PC-3 (cell line): ENCODE measurements at regions not wholly inside any gene's neighbourhood (a gene's known extent, or its start where the extent isn't known, plus 50 kb on each side); places are given as distances from the start of the nearest gene placed in this dataset.

Experiments used
- ATAC-seq: fragments of 200-7000 bp; cut with Tn5 transposase; 2 replicates; pipeline ENCODE4 v1.9.1; 2020; ENCODE audit warnings: mild to moderate bottlenecking, moderate library complexity
- BruUV-seq: library from RNA; stranded (reverse); fragments of 400-500 nt; replicated peaks from 2 replicates; lab custom pipeline; 2021; lab: Mats Ljungman, UMichigan
- CTCF ChIA-PET: fragments of 300-600 bp; sonication (Branson Sonifier 250); formaldehyde crosslinking; loops from one replicate; lab custom pipeline; 2022; ENCODE audit warnings: antibody characterized with exemption; lab: Charles Lee
- POLR2A ChIA-PET: fragments of 300-600 bp; sonication (Branson Sonifier 250); formaldehyde crosslinking; loops from one replicate; lab custom pipeline; 2022; ENCODE audit warnings: antibody characterized with exemption; ENCODE audit not compliant: unreplicated experiment; lab: Charles Lee
- DNase-seq: peaks from one replicate; pipeline ENCODE4 v3.0.0-alpha.2; 2015
- H2AFZ ChIP-seq: fragments of 300-600 bp; sonication (generic); 2 replicates; pipeline ENCODE4 v1.6.0; 2016; ENCODE audit warnings: antibody characterized with exemption, low read length
- H3F3A ChIP-seq: fragments of 300-600 bp; sonication (generic); one replicate; pipeline ENCODE4 v1.6.0; 2017; ENCODE audit warnings: antibody characterized with exemption, low read length, control low read depth, mild to moderate bottlenecking; ENCODE audit not compliant: unreplicated experiment
- H3K27ac ChIP-seq: fragments of 300-600 bp; sonication (generic); 2 replicates; pipeline ENCODE4 v1.5.1; 2016; ENCODE audit warnings: mild to moderate bottlenecking, low read length
- H3K27me3 ChIP-seq: fragments of 300-600 bp; sonication (generic); 2 replicates; pipeline ENCODE4 v1.6.1; 2016; ENCODE audit warnings: low read length, mixed read lengths
- H3K36me3 ChIP-seq: fragments of 300-600 bp; sonication (generic); 2 replicates; pipeline ENCODE4 v1.6.1; 2016; ENCODE audit warnings: low read depth, mixed run types, low read length, mixed read lengths
- H3K4me1 ChIP-seq: fragments of 300-600 bp; sonication (generic); 2 replicates; pipeline ENCODE4 v1.5.1; 2016; ENCODE audit warnings: low read length; ENCODE audit not compliant: insufficient read depth
- H3K4me2 ChIP-seq: fragments of 300-600 bp; sonication (generic); 2 replicates; pipeline ENCODE4 v1.6.0; 2016; ENCODE audit warnings: low read length
- H3K4me3 ChIP-seq: fragments of 300-600 bp; sonication (generic); 2 replicates; pipeline ENCODE4 v1.5.1; 2016; ENCODE audit warnings: mild to moderate bottlenecking, low read length, mixed read lengths
- H3K79me2 ChIP-seq: fragments of 300-600 bp; sonication (generic); 2 replicates; pipeline ENCODE4 v1.6.1; 2017; ENCODE audit warnings: low read length, mixed read lengths
- H3K9ac ChIP-seq: fragments of 300-600 bp; sonication (generic); 2 replicates; pipeline ENCODE4 v1.6.0; 2016; ENCODE audit warnings: mild to moderate bottlenecking, low read length
- H3K9me2 ChIP-seq: fragments of 300-600 bp; sonication (generic); replicated peaks from 2 replicates; pipeline ENCODE4 v1.6.1; 2016; ENCODE audit warnings: mixed run types, low read length, mixed read lengths
- H3K9me3 ChIP-seq: fragments of 300-600 bp; sonication (generic); 2 replicates; pipeline ENCODE4 v1.6.1; 2016; ENCODE audit warnings: low read length, mixed read lengths
- H4K20me1 ChIP-seq: fragments of 300-600 bp; sonication (generic); 2 replicates; pipeline ENCODE4 v1.6.1; 2016; ENCODE audit warnings: low read length, mixed read lengths
- CTCF ChIP-seq: fragments of 300-600 bp; sonication (generic); conservative IDR thresholded peaks from 2 replicates; pipeline ENCODE4 v1.5.1; 2017; ENCODE audit warnings: antibody characterized with exemption, low read depth, mild to moderate bottlenecking, low read length
- EZH2 ChIP-seq: fragments of 300-600 bp; sonication (generic); IDR thresholded peaks from one replicate; pipeline ENCODE4 v1.6.1; 2017; ENCODE audit warnings: antibody characterized with exemption, mild to moderate bottlenecking, low read length; ENCODE audit not compliant: unreplicated experiment
- EZH2phosphoT487 ChIP-seq: fragments of 300-600 bp; sonication (generic); IDR thresholded peaks from 2 replicates; pipeline ENCODE4 v1.6.1; 2018; ENCODE audit warnings: mild to moderate bottlenecking, antibody characterized with exemption, low read length, borderline replicate concordance
- intact Hi-C: fragments of 100-400 bp; cut with micrococcal nuclease; formaldehyde crosslinking; loops from 2 replicates; pipeline ENCODE4 v1.9.0; 2023

GRCh38 chr9:26710008-26710407 lies 182.6 kb downstream of the CAAP1 start:
- Histone ChIP-seq H4K20me1 (no peaks in the 10 kb centered on the region), H3K27ac (no peak overlapping the region), H3F3A (no peaks in the 10 kb centered on the region), H3K27me3 (peaks cover 19% of the 10 kb centered on the region), H3K36me3 (no peaks in the 10 kb centered on the region), H3K4me1 (no peaks in the 10 kb centered on the region), H3K4me2 (no peak overlapping the region), H3K79me2 (no peaks in the 10 kb centered on the region), H3K9ac (no peak overlapping the region), H3K9me3 (no peaks in the 10 kb centered on the region), H3K4me3 (no peak overlapping the region), H2AFZ (no peak overlapping the region), H3K9me2 (no peaks in the 10 kb centered on the region)
- TF ChIP-seq EZH2 (no peak), CTCF (no peak), EZH2phosphoT487 (no peak)
- BruUV-seq = no TSS peak
- intact Hi-C loops = no loop called here
- POLR2A ChIA-PET = no interaction called here
- CTCF ChIA-PET = no interaction called here
- no peak for DNase-seq
- no peak for ATAC-seq

- H3K36me3 ChIP-seq = no peaks in the 10 kb centered on the region
- BruUV-seq = no TSS peak
- no peak overlapping the region for H3K4me3 ChIP-seq
- ATAC-seq = peak; percentile 79
- H3K9ac ChIP-seq = no peak overlapping the region
- ChIA-PET POLR2A (no interaction called here), CTCF (no interaction called here)
- no peak overlapping the region for H2AFZ ChIP-seq
- no peaks in the 10 kb centered on the region for H4K20me1 ChIP-seq
- H3K9me2 ChIP-seq = no peaks in the 10 kb centered on the region
- H3K79me2 ChIP-seq = no peaks in the 10 kb centered on the region
- intact Hi-C loops = no loop called here
- DNase-seq = peak; percentile 18
- H3K4me2 ChIP-seq = no peak overlapping the region
- H3K27ac ChIP-seq = no peak overlapping the region
- no peaks in the 10 kb centered on the region for H3K4me1 ChIP-seq
- no peak for TF ChIP-seq CTCF
- TF ChIP-seq EZH2phosphoT487 = no peak
- no peak for TF ChIP-seq EZH2
- no peaks in the 10 kb centered on the region for H3F3A ChIP-seq
- H3K27me3 ChIP-seq = 0 out of 2 replicates have a peak, but pooled peaks cover 3% of the 10 kb centered on the region
- H3K9me3 ChIP-seq = no peaks in the 10 kb centered on the region
Observed at GRCh38 chr9:26706223-26706622, 186.4 kb downstream of the CAAP1 start.

GRCh38 chr9:26695298-26695622 lies 197.3 kb downstream of the CAAP1 start:
- Histone ChIP-seq H3K79me2 (no peaks in the 10 kb centered on the region), H3K4me2 (no peak overlapping the region), H3F3A (no peaks in the 10 kb centered on the region), H3K27ac (no peak overlapping the region), H3K36me3 (no peaks in the 10 kb centered on the region), H3K9me3 (no peaks in the 10 kb centered on the region), H3K9ac (no peak overlapping the region), H3K27me3 (peaks cover 3% of the 10 kb centered on the region; the same call in 1 of the 2 replicates), H3K4me3 (no peak overlapping the region), H2AFZ (no peak overlapping the region), H3K9me2 (no peaks in the 10 kb centered on the region), H4K20me1 (no peaks in the 10 kb centered on the region), H3K4me1 (no peaks in the 10 kb centered on the region)
- ChIA-PET CTCF (no interaction called here), POLR2A (no interaction called here)
- TF ChIP-seq CTCF (no peak), EZH2phosphoT487 (no peak), EZH2 (no peak)
- intact Hi-C loops = no loop called here
- ATAC-seq (no peak), DNase-seq (no peak)
- no TSS peak for BruUV-seq
